Stomach (tissue), 8 donors: ENCODE measurements at regions not wholly inside any gene's neighbourhood (a gene's known extent, or its start where the extent isn't known, plus 50 kb on each side); places are given as distances from the start of the nearest gene placed in this dataset.
"Not testable (repeated sequence)": the region's sequence is repeated elsewhere in the genome, so short reads cannot be mapped to it uniquely, and the experiment has no call there.

Experiments used
- DNase-seq, 2 donors: peaks; one replicate each; pipeline versions ENCODE4 v3.0.0 to v3.0.0-alpha.2; 2013 to 2019
- H3K27ac ChIP-seq, 5 donors: fragments of 200-600 bp in 4 of 5; sonication (generic) in 4 of 5; one replicate each; pipeline ENCODE4 v1.5.1; 2013 to 2019; ENCODE audit warnings: mild to moderate bottlenecking in 1 of 5, moderate library complexity in 1 of 5
- H3K27me3 ChIP-seq, 3 donors: fragments of 200-600 bp; sonication (generic); one replicate each; pipeline ENCODE4 v1.5.1; 2017 to 2019; ENCODE audit warnings: mixed run types in 1 of 3
- H3K36me3 ChIP-seq, 4 donors: fragments of 200-600 bp; sonication (generic); 1 replicate in 3 of 4; 2 replicates in 1 of 4; pipeline ENCODE4 v1.5.1; 2016 to 2019
- H3K4me1 ChIP-seq, 4 donors: fragments of 200-600 bp; sonication (generic); one replicate each; pipeline ENCODE4 v1.5.1; 2016 to 2019
- H3K4me3 ChIP-seq, 4 donors: fragments of 200-600 bp; sonication (generic) in 3 of 4; one replicate each; pipeline ENCODE4 v1.5.1; 2016 to 2019; ENCODE audit warnings: mild to moderate bottlenecking in 1 of 4
- H3K9me3 ChIP-seq, 4 donors: fragments of 200-600 bp; sonication (generic); one replicate each; pipeline ENCODE4 v1.5.1; 2016 to 2019
- CTCF ChIP-seq, 7 experiments: fragments of 450-650 bp in 4 of 7; fragments of 200-600 bp in 3 of 7; sonication (generic) in 3 of 7; IDR thresholded peaks; one replicate each; pipeline ENCODE4 v1.5.1; 2016 to 2019; ENCODE audit warnings: antibody characterized with exemption in 7 of 7, control low read depth in 2 of 7, mild to moderate bottlenecking in 1 of 7
- EP300 ChIP-seq: sonication (generic); formaldehyde crosslinking; IDR thresholded peaks from one replicate; pipeline ENCODE4 v1.6.1; 2017; ENCODE audit warnings: antibody characterized with exemption
- POLR2A ChIP-seq, 4 donors: fragments of 450-650 bp; IDR thresholded peaks; one replicate each; pipeline ENCODE4 v1.6.1; 2016; ENCODE audit warnings: antibody characterized with exemption in 4 of 4, control low read depth in 2 of 4, mild to moderate bottlenecking in 1 of 4, moderate library complexity in 1 of 4
- POLR2AphosphoS5 ChIP-seq, 3 donors: sonication (generic); formaldehyde crosslinking; IDR thresholded peaks; one replicate each; pipeline ENCODE4 v1.6.1; 2016; ENCODE audit warnings: antibody characterized with exemption in 3 of 3
- WGBS, 5 donors: extraction: QIAGEN DNeasy Blood & Tissue Kit in 3 of 5; methylation state at CpG; one replicate each; pipeline versions ENCODE4 v1.1.5 to v1.1.7; 2013 to 2018; 5-methylcytosine and 5-hydroxymethylcytosine counted together
- intact Hi-C: fragments of 100-400 bp; cut with DNase I; formaldehyde crosslinking; loops from one replicate; pipeline ENCODE4 v1.15.1; 2023; ENCODE audit warnings: low total_unique reads
- donor health status: healthy with polysubstance abuse.
- donor health status: Bipolar disorder and iron deficiency.
- donor health status: healthy.

- Histone ChIP-seq H3K4me3 (no peak overlapping the region), H3K4me1 (no peaks in the 10 kb centered on the region), H3K27ac (no peak overlapping the region), H3K27me3 (no peaks in the 10 kb centered on the region), H3K36me3 (no peaks in the 10 kb centered on the region), H3K9me3 (no peaks in the 10 kb centered on the region)
- no peak for TF ChIP-seq EP300
- TF ChIP-seq POLR2A (IDR thresholded peaks at IDR 0.05) = no peak
- no peak for TF ChIP-seq POLR2AphosphoS5 (IDR thresholded peaks at IDR 0.05)
- TF ChIP-seq CTCF (IDR thresholded peaks at IDR 0.05) = no peak
- 69 to 75% (median 72%) methylated on average over 9 of the region's 9 CpGs for WGBS, 5 donors
- intact Hi-C loops = no loop called here
- DNase-seq = no peak
Observed at GRCh38 chr18:14949800-14950664, 202.1 kb downstream of the ANKRD30B start.

GRCh38 chr18:14952444-14953077 lies 204.6 kb downstream of the ANKRD30B start:
- H3K4me3 ChIP-seq, H3K27me3 ChIP-seq, H3K36me3 ChIP-seq, intact Hi-C loops, H3K27ac ChIP-seq, H3K9me3 ChIP-seq, H3K4me1 ChIP-seq, DNase-seq: not testable (repeated sequence)
- 76 to 88% (median 85%) methylated on average over 2 of the region's 2 CpGs for WGBS, 5 donors

- intact Hi-C loops = no loop called here
- no peaks in the 10 kb centered on the region for H3K27me3 ChIP-seq
Observed at GRCh38 chr18:14958701-14959100, 210.7 kb downstream of the ANKRD30B start.

GRCh38 chr18:14959550-14959949 lies 211.6 kb downstream of the ANKRD30B start:
- intact Hi-C loops = no loop called here

More at GRCh38 chr18:14958701-14959100, 210.7 kb downstream of the ANKRD30B start:
- no peaks in the 10 kb centered on the region for H3K4me1 ChIP-seq
- no peak for TF ChIP-seq CTCF (IDR thresholded peaks at IDR 0.05)
- H3K4me3 ChIP-seq = no peak overlapping the region
- DNase-seq = no peak
- no peak overlapping the region for H3K27ac ChIP-seq
- no peaks in the 10 kb centered on the region for H3K36me3 ChIP-seq
- 43 to 52% (median 46%) methylated on average over 3 of the region's 3 CpGs for WGBS, 5 donors
- H3K9me3 ChIP-seq = peaks cover 0 to 3% (median 0%) of the 10 kb centered on the region in 4 donors

More at GRCh38 chr18:14959550-14959949, 211.6 kb downstream of the ANKRD30B start:
- Histone ChIP-seq H3K27ac (no peak overlapping the region), H3K4me1 (no peaks in the 10 kb centered on the region), H3K4me3 (no peak overlapping the region), H3K27me3 (no peaks in the 10 kb centered on the region), H3K36me3 (no peaks in the 10 kb centered on the region), H3K9me3 (peaks cover 0 to 3% (median 0%) of the 10 kb centered on the region in 4 donors)
- WGBS, 5 donors = 80 to 88% (median 87%) methylated on average over 10 of the region's 10 CpGs
- no peak for DNase-seq
- TF ChIP-seq POLR2A (IDR thresholded peaks at IDR 0.05) (no peak), EP300 (no peak), CTCF (IDR thresholded peaks at IDR 0.05) (no peak)
